ENCODE measurements at regions not wholly inside any gene's neighbourhood (a gene's known extent, or its start where the extent isn't known, plus 50 kb on each side); places are given as distances from the start of the nearest gene placed in this dataset.
A peak's percentile ranks its signal among the peaks of the same experiment; 100 is the strongest.

DNA sequence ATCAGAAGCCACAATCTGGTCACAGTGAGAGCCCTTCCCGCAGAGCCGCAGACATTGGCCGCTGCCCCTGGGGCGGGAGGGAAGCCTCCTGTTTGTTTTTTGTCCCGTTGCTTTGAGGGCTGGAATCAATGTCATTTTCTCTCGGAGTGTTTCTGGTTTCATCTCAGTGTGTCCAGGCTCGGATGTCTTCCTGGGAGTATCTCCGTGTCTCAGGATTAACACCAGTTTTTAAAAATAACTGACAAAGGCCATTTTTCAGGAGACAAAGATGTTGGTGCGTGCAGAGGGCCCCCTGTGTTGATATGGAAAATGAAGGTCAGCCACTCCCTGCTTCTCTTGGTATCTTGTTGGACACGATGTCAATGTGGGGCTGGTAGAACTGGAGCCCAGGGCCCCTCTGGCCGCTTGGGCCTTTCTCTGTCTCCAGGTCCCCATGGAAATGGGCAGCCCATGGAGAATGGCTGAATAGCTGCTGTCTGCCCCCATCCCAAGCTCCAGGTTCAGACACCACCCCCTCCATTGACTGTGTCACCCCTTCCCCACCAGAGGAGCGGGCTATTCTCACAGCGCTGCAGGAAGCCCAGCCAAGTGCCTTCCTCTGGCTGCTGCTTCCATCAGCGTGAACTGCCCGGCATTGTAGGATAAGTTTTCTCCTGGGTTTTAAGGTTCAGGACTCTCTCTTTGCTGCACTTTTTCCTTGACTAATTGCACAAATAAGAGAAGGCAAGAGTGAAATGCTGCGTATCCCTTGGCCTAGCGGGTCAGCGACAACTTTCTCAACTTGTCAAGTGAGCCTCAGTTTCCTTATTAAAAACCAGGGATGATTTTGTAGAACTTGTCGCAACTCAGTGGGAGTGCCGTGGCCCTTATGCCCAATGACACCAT, 72.2 kb upstream of the METTL9 start (continued):
- TF ChIP-seq, protein P1, sequence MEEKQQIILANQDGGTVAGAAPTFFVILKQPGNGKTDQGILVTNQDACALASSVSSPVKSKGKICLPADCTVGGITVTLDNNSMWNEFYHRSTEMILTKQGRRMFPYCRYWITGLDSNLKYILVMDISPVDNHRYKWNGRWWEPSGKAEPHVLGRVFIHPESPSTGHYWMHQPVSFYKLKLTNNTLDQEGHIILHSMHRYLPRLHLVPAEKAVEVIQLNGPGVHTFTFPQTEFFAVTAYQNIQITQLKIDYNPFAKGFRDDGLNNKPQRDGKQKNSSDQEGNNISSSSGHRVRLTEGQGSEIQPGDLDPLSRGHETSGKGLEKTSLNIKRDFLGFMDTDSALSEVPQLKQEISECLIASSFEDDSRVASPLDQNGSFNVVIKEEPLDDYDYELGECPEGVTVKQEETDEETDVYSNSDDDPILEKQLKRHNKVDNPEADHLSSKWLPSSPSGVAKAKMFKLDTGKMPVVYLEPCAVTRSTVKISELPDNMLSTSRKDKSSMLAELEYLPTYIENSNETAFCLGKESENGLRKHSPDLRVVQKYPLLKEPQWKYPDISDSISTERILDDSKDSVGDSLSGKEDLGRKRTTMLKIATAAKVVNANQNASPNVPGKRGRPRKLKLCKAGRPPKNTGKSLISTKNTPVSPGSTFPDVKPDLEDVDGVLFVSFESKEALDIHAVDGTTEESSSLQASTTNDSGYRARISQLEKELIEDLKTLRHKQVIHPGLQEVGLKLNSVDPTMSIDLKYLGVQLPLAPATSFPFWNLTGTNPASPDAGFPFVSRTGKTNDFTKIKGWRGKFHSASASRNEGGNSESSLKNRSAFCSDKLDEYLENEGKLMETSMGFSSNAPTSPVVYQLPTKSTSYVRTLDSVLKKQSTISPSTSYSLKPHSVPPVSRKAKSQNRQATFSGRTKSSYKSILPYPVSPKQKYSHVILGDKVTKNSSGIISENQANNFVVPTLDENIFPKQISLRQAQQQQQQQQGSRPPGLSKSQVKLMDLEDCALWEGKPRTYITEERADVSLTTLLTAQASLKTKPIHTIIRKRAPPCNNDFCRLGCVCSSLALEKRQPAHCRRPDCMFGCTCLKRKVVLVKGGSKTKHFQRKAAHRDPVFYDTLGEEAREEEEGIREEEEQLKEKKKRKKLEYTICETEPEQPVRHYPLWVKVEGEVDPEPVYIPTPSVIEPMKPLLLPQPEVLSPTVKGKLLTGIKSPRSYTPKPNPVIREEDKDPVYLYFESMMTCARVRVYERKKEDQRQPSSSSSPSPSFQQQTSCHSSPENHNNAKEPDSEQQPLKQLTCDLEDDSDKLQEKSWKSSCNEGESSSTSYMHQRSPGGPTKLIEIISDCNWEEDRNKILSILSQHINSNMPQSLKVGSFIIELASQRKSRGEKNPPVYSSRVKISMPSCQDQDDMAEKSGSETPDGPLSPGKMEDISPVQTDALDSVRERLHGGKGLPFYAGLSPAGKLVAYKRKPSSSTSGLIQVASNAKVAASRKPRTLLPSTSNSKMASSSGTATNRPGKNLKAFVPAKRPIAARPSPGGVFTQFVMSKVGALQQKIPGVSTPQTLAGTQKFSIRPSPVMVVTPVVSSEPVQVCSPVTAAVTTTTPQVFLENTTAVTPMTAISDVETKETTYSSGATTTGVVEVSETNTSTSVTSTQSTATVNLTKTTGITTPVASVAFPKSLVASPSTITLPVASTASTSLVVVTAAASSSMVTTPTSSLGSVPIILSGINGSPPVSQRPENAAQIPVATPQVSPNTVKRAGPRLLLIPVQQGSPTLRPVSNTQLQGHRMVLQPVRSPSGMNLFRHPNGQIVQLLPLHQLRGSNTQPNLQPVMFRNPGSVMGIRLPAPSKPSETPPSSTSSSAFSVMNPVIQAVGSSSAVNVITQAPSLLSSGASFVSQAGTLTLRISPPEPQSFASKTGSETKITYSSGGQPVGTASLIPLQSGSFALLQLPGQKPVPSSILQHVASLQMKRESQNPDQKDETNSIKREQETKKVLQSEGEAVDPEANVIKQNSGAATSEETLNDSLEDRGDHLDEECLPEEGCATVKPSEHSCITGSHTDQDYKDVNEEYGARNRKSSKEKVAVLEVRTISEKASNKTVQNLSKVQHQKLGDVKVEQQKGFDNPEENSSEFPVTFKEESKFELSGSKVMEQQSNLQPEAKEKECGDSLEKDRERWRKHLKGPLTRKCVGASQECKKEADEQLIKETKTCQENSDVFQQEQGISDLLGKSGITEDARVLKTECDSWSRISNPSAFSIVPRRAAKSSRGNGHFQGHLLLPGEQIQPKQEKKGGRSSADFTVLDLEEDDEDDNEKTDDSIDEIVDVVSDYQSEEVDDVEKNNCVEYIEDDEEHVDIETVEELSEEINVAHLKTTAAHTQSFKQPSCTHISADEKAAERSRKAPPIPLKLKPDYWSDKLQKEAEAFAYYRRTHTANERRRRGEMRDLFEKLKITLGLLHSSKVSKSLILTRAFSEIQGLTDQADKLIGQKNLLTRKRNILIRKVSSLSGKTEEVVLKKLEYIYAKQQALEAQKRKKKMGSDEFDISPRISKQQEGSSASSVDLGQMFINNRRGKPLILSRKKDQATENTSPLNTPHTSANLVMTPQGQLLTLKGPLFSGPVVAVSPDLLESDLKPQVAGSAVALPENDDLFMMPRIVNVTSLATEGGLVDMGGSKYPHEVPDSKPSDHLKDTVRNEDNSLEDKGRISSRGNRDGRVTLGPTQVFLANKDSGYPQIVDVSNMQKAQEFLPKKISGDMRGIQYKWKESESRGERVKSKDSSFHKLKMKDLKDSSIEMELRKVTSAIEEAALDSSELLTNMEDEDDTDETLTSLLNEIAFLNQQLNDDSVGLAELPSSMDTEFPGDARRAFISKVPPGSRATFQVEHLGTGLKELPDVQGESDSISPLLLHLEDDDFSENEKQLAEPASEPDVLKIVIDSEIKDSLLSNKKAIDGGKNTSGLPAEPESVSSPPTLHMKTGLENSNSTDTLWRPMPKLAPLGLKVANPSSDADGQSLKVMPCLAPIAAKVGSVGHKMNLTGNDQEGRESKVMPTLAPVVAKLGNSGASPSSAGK (IDR thresholded peaks at IDR 0.05), result 0 out of 2 replicates have a peak, but pooled peaks have one; percentile 31
- TF ChIP-seq, protein P2, sequence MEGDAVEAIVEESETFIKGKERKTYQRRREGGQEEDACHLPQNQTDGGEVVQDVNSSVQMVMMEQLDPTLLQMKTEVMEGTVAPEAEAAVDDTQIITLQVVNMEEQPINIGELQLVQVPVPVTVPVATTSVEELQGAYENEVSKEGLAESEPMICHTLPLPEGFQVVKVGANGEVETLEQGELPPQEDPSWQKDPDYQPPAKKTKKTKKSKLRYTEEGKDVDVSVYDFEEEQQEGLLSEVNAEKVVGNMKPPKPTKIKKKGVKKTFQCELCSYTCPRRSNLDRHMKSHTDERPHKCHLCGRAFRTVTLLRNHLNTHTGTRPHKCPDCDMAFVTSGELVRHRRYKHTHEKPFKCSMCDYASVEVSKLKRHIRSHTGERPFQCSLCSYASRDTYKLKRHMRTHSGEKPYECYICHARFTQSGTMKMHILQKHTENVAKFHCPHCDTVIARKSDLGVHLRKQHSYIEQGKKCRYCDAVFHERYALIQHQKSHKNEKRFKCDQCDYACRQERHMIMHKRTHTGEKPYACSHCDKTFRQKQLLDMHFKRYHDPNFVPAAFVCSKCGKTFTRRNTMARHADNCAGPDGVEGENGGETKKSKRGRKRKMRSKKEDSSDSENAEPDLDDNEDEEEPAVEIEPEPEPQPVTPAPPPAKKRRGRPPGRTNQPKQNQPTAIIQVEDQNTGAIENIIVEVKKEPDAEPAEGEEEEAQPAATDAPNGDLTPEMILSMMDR (IDR thresholded peaks at IDR 0.05 in 2 of 3, conservative IDR thresholded peaks at IDR 0.05 in 1 of 3; ENCODE audit: insufficient read depth in 2 of 3, low read depth in 1 of 3, low read length in 3 of 3), result 0 out of 6 replicates have a peak, but pooled peaks of 1 of the 3 experiments have one; percentile 7
- TF ChIP-seq L3MBTL2 (IDR thresholded peaks at IDR 0.05), result peak; percentile 61
- TF ChIP-seq FOXK2 (conservative IDR thresholded peaks at IDR 0.05 in 1 of 2, IDR thresholded peaks at IDR 0.05 in 1 of 2; ENCODE audit: low read depth in 2 of 2), result 0 out of 4 replicates have a peak, but pooled peaks of 1 of the 2 experiments have one; percentile 19
- no peak for TF ChIP-seq PTBP1 (IDR thresholded peaks at IDR 0.05; ENCODE audit: low read depth, low read length)
- no peak for TF ChIP-seq CBFA2T2 (conservative IDR thresholded peaks at IDR 0.05)
- 0 out of 2 replicates have a peak, but pooled peaks have one; percentile 0 for TF ChIP-seq FOXP1 (CRISPR knock-in tag; IDR thresholded peaks at IDR 0.05)
- TF ChIP-seq, protein P3, sequence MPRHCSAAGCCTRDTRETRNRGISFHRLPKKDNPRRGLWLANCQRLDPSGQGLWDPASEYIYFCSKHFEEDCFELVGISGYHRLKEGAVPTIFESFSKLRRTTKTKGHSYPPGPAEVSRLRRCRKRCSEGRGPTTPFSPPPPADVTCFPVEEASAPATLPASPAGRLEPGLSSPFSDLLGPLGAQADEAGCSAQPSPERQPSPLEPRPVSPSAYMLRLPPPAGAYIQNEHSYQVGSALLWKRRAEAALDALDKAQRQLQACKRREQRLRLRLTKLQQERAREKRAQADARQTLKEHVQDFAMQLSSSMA (CRISPR knock-in tag; IDR thresholded peaks at IDR 0.05), result no peak
